IPS-20b (cell line): ENCODE measurements at regions not wholly inside any gene's neighbourhood (a gene's known extent, or its start where the extent isn't known, plus 50 kb on each side); places are given as distances from the start of the nearest gene placed in this dataset.

Experiments used
- H3K27ac ChIP-seq: one replicate; pipeline ENCODE4 v1.5.1; 2013; ENCODE audit warnings: low read length
- H3K27me3 ChIP-seq: 2 replicates; pipeline ENCODE4 v1.6.1; 2013; ENCODE audit warnings: mild to moderate bottlenecking, low read length, inconsistent platforms; ENCODE audit not compliant: insufficient read depth
- H3K36me3 ChIP-seq: 2 replicates; pipeline ENCODE4 v1.6.1; 2013; ENCODE audit warnings: low read depth, mild to moderate bottlenecking, inconsistent platforms, low read length, moderate library complexity; ENCODE audit not compliant: insufficient read depth
- H3K4me1 ChIP-seq: 2 replicates; pipeline ENCODE4 v1.6.1; 2013; ENCODE audit warnings: mild to moderate bottlenecking, control low read depth, inconsistent platforms, low read length, moderate library complexity; ENCODE audit not compliant: insufficient read depth
- H3K4me3 ChIP-seq: 2 replicates; pipeline ENCODE4 v1.5.1; 2013; ENCODE audit warnings: mild to moderate bottlenecking, low read length, inconsistent platforms
- H3K9ac ChIP-seq: 2 replicates; pipeline ENCODE4 v1.6.1; 2013; ENCODE audit warnings: low read depth, mild to moderate bottlenecking, inconsistent platforms, low read length, moderate library complexity
- H3K9me3 ChIP-seq: 2 replicates; pipeline ENCODE4 v1.6.1; 2013; ENCODE audit warnings: mild to moderate bottlenecking, low read depth, low read length, inconsistent platforms; ENCODE audit not compliant: insufficient read depth

DNA sequence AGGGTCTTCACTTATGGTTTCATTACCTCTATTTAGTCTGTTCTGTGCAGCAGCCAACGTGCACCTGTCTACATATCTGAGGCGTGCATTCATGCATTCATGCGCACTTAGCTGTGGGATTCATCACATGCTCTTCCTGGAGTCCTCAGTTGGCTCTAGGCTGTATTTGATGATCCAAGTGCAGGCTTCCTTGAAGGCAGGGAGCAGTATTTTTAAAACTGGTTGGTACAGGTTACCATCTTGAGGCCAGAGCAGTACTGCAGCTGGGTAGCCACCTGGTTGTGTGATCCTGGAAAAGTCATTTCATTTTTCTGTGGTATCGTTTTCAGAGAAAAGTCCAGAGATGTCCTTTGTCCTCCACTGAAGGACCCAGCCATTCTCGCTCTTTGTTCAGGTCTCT, 109.8 kb downstream of the EN1 start:
- Histone ChIP-seq H3K27ac (no peak overlapping the region), H3K4me1 (peaks cover 13% of the 10 kb centered on the region), H3K9me3 (no peaks in the 10 kb centered on the region), H3K36me3 (no peaks in the 10 kb centered on the region), H3K27me3 (no peaks in the 10 kb centered on the region), H3K9ac (no peak overlapping the region), H3K4me3 (peak overlapping the region; percentile 31)

DNA sequence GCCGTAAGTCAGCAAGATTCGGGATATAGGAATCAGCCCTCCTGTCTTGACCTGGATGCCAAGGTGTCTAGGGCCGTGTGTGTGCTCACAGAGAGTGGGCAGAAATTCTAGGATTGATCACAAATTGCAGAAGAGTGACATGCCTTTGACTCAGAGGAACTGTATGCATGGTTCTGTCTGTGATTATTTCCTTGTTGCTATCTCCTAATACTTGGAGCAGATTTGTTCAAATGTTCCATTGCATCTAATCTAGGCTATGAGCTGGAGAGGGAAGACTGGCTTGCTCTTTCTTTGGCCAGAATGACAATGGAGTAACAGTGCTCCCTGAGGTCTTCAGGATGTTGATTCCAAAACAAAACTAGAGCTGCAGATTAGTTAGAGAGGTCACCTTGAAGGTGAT, 115.0 kb downstream of the EN1 start:
- no peak overlapping the region for H3K27ac ChIP-seq
- H3K4me3 ChIP-seq: no peak overlapping the region
- no peak overlapping the region for H3K9ac ChIP-seq
- H3K36me3 ChIP-seq: no peaks in the 10 kb centered on the region
- H3K27me3 ChIP-seq: no peaks in the 10 kb centered on the region
- H3K4me1 ChIP-seq: peaks cover 5% of the 10 kb centered on the region; the same call in 1 of the 2 replicates
- H3K9me3 ChIP-seq: no peaks in the 10 kb centered on the region

DNA sequence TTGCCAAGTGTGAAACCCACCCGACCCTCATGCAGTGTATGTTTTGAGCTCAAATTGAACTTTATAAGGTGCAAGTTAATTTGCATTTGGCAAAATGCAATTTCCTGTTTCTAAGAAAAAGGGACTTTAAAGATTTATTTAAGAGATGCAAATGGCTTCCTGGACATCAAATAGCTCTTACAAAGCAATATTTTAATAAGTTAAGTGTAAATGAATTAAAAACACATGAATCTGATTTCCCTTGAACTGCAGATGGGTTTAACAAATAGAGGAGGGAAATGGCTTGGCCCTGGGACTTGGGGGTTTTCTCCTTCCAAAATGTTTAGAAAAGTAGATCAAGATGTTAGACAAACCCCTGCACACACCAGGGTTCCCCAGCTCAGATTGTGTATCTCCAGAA, 116.0 kb downstream of the EN1 start:
- Histone ChIP-seq H3K36me3 (no peaks in the 10 kb centered on the region), H3K4me1 (no peaks in the 10 kb centered on the region), H3K9ac (no peak overlapping the region), H3K9me3 (no peaks in the 10 kb centered on the region), H3K27ac (no peak overlapping the region), H3K4me3 (no peak overlapping the region), H3K27me3 (no peaks in the 10 kb centered on the region)

DNA sequence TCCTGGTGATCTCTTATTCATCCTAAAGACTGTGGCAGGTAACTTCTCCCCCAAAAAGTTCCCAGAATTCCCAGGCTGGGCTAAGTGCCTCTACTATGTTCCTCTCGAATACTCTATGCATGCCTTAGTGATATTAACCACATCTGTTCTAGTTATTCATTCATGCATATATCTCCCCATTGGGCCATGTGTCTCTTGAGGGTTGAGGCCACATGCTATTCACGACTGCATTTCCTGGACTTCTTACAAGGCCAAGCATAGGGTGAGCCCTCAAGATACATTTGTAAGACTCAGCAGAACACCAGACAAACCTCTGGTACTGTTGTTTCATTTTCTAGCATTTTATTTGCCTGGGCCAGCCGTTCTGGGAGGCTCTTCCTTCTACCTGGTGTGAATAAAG, 117.0 kb downstream of the EN1 start:
- H3K27me3 ChIP-seq: no peaks in the 10 kb centered on the region
- H3K27ac ChIP-seq: no peak overlapping the region
- no peaks in the 10 kb centered on the region for H3K4me1 ChIP-seq
- H3K9me3 ChIP-seq: no peaks in the 10 kb centered on the region
- H3K9ac ChIP-seq: no peak overlapping the region
- H3K36me3 ChIP-seq: no peaks in the 10 kb centered on the region
- H3K4me3 ChIP-seq: no peak overlapping the region

DNA sequence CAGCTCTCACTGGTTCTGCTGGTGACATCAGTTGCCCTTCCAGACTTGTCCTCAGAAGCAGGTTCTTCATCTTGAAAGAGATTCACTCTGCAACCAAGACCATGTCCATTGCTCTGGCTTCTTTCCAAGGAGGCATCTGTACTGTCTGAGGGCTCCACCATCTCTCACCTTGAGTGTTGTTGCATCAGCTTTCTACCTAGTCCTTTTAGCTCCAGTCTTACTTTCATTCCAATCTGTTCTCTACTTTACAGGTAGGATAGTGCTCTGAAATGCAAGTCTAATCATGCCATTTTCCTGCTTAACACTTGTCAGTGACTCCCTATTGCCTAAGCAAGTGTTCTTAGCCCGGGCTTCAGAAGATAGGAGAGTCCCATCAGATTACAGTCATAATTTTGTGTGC, 117.7 kb downstream of the EN1 start:
- Histone ChIP-seq H3K4me1 (no peaks in the 10 kb centered on the region), H3K9ac (no peak overlapping the region), H3K36me3 (no peaks in the 10 kb centered on the region), H3K27ac (no peak overlapping the region), H3K9me3 (no peaks in the 10 kb centered on the region), H3K27me3 (no peaks in the 10 kb centered on the region), H3K4me3 (no peak overlapping the region)

DNA sequence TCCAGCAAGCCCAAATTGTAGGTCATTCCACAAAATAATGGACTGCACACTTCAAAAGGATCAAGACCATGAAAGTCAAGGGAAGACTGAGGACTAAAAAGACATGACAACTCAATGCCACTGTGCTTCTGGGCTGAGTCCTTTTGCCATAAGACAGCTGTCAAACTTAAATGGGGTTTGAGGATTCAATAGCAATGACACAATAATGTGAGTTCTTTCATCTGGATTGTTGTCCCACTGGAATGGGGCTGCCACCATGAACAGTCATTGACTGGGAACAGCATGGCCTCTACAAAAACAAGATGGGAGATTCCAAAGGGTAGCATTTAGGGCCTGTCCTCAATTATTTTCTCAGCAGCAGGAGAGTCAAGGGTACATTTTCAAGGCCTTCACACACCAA, 118.5 kb downstream of the EN1 start:
- no peak overlapping the region for H3K4me3 ChIP-seq
- H3K9me3 ChIP-seq: no peaks in the 10 kb centered on the region
- H3K27me3 ChIP-seq: no peaks in the 10 kb centered on the region
- H3K9ac ChIP-seq: no peak overlapping the region
- no peak overlapping the region for H3K27ac ChIP-seq
- H3K4me1 ChIP-seq: no peaks in the 10 kb centered on the region
- H3K36me3 ChIP-seq: no peaks in the 10 kb centered on the region

DNA sequence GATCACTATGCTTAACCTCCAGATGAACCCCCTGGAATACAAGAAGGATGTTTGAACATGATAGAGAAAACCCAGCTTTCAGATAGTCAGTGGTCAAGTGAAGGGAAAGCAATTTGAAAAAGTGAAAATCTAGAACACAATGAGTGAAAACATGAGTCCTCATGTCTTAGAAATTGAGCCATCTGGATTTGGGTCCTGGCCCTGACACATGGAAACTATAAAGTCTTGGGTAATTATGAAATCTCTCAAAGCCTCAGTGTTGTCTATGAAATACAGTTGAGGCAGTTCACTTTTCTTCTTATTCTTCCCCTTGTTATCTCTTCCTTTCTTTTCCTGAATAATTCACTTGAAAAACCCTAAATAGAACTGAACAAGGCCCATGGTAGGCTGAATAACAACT, 120.6 kb downstream of the EN1 start:
- no peak overlapping the region for H3K27ac ChIP-seq
- no peaks in the 10 kb centered on the region for H3K9me3 ChIP-seq
- no peaks in the 10 kb centered on the region for H3K27me3 ChIP-seq
- H3K4me1 ChIP-seq: no peaks in the 10 kb centered on the region
- H3K9ac ChIP-seq: no peak overlapping the region
- H3K4me3 ChIP-seq: no peak overlapping the region
- H3K36me3 ChIP-seq: no peaks in the 10 kb centered on the region

DNA sequence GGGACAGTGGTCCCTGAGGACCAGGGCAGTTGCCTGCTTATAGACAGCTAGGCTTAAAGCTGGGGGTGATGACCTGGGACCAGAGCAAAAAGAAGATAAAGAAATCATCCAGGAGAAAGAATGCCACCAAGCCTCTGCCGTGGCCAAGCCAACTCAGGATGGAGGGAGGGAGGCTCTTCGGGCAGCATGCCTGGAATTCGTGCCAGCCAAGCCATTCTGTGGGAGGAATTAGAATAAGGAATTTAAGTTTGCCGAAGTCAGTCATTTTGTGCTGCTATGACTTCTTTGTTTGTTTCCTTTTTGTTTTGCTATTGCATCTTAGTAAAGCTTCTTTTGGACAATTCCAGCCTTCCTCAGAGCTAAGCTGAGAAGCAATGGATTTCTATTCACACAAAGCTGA, 124.1 kb downstream of the EN1 start:
- Histone ChIP-seq H3K9ac (no peak overlapping the region), H3K27ac (no peak overlapping the region)

DNA sequence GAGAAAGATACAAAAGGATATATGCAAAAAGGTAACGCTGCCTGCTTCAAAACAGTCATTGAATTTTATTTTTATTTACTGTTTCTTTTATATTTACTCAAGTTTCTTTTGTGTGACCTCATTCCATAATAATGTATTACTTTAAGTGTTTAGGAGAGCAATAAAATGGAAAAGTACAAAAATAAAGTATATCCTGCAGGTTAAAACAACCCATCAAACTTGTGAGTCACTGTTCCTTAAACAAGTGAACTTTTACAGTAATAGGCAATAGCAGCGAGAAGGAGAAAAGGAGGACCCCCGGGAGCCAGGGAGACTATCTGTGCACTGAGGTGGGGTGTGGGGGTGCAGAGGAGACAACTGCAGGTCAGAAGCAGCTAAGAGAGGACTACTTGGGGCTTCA, 124.5 kb downstream of the EN1 start:
- Histone ChIP-seq H3K36me3 (no peaks in the 10 kb centered on the region), H3K9ac (no peak overlapping the region), H3K9me3 (no peaks in the 10 kb centered on the region), H3K27ac (no peak overlapping the region), H3K4me1 (no peaks in the 10 kb centered on the region; the same call in 1 of the 2 replicates), H3K27me3 (no peaks in the 10 kb centered on the region), H3K4me3 (no peak overlapping the region)

More for the DNA sequence above, 124.1 kb downstream of the EN1 start:
- Histone ChIP-seq H3K4me3 (no peak overlapping the region), H3K4me1 (no peaks in the 10 kb centered on the region; the same call in 1 of the 2 replicates), H3K9me3 (no peaks in the 10 kb centered on the region), H3K36me3 (no peaks in the 10 kb centered on the region), H3K27me3 (no peaks in the 10 kb centered on the region)

DNA sequence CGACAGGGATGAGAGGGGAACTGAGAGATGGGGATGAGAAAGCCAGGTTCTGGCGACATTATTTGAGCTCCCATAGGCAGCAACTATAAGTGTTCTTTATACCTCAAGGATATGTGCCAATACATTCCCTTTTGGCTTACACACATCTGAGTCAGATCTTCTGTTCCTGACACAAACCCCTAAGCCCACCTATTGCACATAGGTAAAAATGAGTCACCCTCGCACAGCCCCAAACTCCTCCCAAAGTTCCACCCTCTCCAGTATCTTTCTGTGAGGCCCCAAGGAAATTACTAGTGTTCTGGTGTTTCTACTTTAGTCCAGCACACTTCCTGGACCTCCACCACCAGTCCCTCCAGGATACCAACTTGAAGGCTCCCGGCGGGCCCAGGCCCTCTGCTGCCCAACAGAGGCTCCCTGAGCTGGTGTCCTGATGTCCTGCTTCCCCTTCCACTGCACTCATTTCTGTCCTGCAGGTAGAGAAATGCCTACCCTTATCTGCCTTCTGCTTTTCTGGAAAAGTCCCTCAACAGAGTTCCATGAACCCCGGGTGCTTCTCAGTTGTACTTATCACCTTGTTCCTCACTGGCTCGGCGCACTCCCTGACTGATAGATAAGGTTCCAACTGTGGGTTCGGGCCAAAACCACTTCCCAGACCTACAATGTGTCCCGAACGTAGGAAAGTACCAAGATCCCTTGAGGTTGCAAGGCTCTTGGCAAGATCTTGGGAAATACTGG, 125.5 kb downstream of the EN1 start:
- no peak overlapping the region for H3K9ac ChIP-seq
- no peak overlapping the region for H3K27ac ChIP-seq
- no peaks in the 10 kb centered on the region for H3K27me3 ChIP-seq
- H3K4me3 ChIP-seq: no peak overlapping the region
- H3K36me3 ChIP-seq: no peaks in the 10 kb centered on the region
- no peaks in the 10 kb centered on the region; the same call in 1 of the 2 replicates for H3K4me1 ChIP-seq
- H3K9me3 ChIP-seq: no peaks in the 10 kb centered on the region

DNA sequence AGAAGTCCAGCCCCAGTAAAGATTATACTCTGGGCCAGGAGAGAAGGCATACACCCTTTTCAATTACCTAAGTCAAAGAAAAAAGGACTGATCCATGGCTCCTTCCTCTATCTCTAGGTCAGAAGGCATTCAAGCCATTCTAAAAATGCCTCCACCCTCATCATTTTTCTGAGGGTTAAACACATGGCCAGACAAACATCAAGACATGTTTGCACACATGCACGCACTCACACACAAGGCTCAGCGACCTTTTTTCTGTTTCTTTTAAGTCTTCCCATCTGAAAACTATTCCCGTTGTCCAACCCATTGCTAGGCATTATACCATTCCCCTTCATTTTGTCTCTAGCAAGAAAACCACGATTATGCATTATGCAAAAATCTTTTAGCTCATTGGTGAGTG, 126.6 kb downstream of the EN1 start:
- Histone ChIP-seq H3K27ac (no peak overlapping the region), H3K4me1 (no peaks in the 10 kb centered on the region; the same call in 1 of the 2 replicates), H3K27me3 (no peaks in the 10 kb centered on the region), H3K4me3 (no peak overlapping the region), H3K9ac (no peak overlapping the region), H3K36me3 (no peaks in the 10 kb centered on the region), H3K9me3 (no peaks in the 10 kb centered on the region)

DNA sequence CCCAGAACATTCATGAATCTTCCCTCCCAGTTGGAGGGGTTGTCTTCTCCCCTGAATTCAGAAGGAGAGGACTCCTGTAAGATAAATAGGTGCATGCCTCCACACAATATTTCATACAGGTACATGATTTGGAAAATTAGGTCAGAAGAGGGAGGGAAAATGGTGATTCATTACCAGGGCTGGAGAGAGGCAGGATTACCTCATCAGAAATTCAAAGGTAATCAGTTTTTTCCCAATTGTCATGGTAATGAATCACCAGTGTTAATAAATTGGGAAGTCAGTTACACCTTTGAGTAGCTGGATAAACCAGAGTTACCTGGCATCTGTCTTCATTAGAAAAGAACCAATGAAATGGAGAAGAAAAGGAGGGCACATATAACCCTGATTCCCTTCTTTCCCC, 128.5 kb downstream of the EN1 start:
- Histone ChIP-seq H3K4me3 (no peak overlapping the region), H3K9me3 (no peaks in the 10 kb centered on the region), H3K36me3 (no peaks in the 10 kb centered on the region)

More for the DNA sequence above, 128.5 kb downstream of the EN1 start:
- Histone ChIP-seq H3K27me3 (no peaks in the 10 kb centered on the region), H3K27ac (no peak overlapping the region), H3K9ac (no peak overlapping the region), H3K4me1 (no peaks in the 10 kb centered on the region; the same call in 1 of the 2 replicates)
